Activated CD4-positive, alpha-beta T cell treated with anti-CD3 and anti-CD28 coated beads, Interleukin-2, amount 50 U/mL, for 1 hour (primary cell): ENCODE measurements at regions not wholly inside any gene's neighbourhood (a gene's known extent, or its start where the extent isn't known, plus 50 kb on each side); places are given as distances from the start of the nearest gene placed in this dataset.

Experiments
- DNase-seq: peaks from one replicate; pipeline ENCODE4 v3.0.0-alpha.2; 2020

DNA sequence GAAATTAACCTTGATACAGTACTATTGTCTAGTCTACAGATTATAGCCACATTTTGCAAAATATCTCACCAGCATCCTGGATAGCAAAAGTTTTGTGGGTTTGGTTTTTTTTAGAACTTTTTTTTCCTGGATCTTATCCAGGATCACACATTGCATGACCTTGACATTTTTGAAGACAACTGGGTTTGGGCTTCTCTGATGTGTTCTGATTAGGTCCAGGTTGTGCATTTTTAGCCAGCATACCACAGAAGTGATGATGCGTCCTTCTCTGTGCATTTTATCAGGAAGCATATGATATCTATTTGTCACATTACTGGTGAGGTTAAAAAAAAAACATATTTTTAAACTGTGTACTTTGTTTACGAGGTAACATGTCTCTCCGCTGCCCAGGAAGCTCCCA is 221.0 kb upstream of the OSR1 start:
- DNase-seq = no peak

GRCh38 chr2:19577723-19578122 is 219.3 kb upstream of the OSR1 start:
- DNase-seq = no peak

DNA sequence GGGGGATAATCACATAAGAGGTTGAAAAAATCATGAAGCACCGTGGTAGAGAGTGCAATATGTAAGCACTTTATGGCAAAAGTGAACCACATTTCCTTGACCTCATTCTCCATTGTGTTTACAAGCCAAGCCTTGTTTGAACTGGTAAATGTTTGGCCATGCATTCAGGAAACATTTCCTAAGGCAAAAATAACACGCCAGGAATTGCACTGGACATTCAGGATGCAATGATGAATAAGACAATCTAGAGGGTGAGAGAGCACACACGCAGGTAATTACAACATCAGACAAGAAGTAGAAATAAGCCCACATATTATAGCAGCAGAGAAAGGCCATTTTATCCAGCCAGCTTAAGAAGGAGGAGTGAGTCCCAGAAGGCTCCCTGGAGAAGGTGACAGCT is 218.0 kb upstream of the OSR1 start:
- DNase-seq = no peak

DNA sequence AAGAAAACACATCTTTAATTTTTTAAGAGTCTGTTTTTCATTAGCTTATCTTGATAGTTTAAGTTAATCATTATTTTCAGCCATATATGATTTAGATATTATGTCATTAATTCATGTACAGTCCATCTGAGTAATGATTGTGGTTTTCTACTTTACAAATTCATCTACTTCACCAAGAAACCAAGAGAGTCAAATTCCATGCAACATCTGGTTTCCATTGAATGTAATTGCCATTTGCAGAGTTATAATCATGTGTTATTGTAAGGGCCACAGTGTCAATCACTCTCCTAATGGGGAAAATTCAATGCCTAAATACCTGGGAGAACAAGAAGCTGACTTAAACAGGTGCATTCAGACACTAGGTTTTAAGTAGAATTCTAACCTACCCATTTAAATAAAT is 217.2 kb upstream of the OSR1 start:
- DNase-seq = no peak

DNA sequence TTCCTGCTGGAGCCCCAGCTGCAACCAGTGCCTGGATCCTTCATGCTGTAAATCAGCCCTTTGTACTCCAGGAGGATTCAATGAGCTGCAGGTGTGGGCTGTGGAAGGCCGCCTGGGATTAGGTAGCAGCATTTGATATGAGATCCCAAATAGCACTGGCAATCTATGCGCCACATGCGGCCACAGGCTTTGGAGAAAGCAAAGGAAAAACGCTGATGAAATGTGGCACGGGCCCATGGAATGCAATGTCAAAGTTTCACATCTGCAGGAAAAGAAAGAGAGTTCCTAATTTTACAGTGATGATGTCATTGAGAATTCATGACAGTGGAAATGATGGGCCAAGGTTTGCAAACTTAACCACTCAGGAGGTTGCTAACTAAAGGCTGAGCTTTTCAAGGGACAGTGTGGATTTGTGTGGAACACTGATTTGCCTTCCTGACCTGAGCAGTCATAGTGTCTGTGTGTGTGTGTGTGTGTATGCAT is 216.4 kb upstream of the OSR1 start:
- no peak for DNase-seq

GRCh38 chr2:19573784-19574183 is 215.4 kb upstream of the OSR1 start:
- DNase-seq = no peak

DNA sequence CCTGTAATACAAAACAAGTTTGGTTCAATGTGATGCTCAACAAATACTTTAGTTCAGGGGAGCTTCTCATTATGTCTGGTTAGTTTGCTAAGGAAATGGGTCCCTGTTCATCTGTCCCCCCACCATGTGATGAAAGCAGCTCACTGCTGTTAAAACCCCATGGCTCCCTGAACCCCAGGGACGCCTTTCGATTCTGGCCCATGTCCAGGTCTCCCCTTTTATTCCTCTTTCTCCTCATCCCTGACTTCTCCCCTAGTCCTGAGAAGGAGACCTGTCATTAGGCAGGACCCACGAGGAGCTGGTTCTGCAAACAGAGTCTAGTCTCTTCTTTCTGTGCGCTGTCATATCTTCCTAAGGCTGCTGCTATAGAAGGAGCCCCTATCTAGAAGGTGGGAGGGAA is 213.3 kb upstream of the OSR1 start:
- DNase-seq = no peak

- no peak for DNase-seq
Measured at GRCh38 chr2:19569300-19569791, 210.9 kb upstream of the OSR1 start.

DNA sequence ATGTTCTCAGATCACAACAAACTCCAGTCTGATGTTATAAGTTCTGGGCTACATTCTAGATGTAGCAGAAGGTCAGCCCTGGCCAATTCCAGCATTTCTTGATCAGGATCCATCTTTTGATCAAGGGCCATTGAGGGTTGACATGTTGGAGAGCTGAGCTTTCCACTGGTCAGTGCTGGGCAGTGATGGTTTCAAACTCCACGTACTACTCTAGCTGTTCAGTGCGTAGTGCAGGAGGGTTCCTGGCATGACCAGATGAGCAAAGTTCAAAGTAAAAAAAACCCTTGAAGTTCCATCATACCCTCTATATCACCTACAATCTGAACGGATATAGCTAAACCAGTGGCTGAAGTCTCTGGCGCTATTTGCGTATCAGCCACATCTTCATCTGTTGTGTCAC is 210.4 kb upstream of the OSR1 start:
- no peak for DNase-seq

DNA sequence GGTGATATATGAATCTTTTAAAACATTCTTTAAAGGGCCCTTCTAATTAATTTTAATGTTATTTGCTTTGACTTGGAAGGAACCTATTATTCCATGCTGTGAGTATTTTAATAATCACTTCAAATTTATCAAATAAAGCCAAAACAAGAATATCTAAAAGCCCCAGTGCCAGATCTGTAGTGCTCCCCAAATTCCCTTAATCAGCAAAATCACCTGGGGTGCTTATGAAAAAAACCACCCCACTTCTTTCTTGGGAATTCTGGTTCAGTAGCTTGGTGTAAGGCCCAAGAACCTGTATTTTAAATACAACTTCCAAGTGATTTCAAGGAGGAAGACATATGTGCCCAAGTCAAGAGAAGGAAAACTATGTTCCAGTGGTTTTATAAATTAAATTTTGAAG is 202.4 kb upstream of the OSR1 start:
- no peak for DNase-seq

- DNase-seq = peak; percentile 4
Measured at GRCh38 chr2:19559596-19560240, 201.3 kb upstream of the OSR1 start.

GRCh38 chr2:19556648-19557047 is 198.2 kb upstream of the OSR1 start:
- no peak for DNase-seq

DNA sequence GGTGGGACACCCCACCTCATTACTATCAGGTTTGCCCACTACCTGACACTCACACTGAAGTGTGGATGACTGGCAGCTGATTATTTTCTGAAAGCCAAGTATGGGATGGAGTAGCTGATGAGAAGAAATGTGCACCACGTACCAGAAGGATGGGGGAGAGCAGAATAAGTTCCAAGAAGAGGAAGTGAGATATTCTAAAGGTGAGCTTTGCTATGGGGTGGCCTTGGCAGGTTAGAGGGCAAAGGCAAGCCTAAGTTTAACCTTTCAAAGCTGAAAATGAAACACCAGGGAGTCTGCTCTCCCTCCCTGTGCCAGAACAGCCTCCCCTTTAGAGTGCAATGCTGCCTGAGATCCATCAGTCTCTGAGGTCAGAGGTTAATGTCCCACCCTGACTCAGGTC is 196.1 kb upstream of the OSR1 start:
- DNase-seq = no peak

- no peak for DNase-seq
Measured at GRCh38 chr2:19552270-19552669, 193.8 kb upstream of the OSR1 start.

DNA sequence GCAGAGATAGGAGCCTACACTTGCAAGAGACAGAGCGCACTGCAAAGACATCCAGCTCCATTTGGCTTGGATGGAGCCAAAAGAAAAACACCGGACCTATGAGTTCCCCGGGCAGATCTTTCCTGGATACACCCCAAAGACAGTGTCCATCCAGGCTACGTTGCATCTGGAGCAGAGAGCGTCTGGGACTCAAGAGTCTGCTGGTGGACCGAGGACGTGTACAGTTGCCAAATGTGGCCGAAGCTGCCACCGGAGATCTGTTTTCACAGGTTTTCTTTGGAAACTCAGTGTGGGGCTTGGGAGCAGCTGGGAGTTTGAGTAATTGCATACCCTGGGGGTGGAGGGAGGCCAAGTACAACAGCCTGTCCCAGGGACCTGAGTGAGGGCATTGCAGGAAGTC is 192.3 kb upstream of the OSR1 start:
- no peak for DNase-seq

DNA sequence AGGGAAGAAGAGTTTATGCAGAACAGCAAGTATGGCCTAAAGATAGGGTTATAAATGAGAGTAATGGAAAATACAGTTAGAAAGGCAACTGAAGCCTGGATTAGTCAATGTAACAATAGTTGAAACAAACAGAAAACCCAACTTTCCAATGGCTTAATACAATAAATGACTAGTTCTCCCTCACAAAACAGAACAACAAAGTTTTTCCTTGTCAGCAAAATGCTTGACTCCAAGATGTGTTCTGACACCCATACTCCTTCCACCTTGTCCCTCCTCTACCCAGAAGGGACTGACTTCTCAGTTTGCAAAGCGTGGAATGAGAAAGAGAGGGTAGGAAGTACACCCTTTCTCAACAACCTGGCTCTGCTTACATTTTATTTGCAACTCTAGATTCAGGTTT is 191.4 kb upstream of the OSR1 start:
- DNase-seq = no peak

- no peak for DNase-seq
Measured at GRCh38 chr2:19548116-19548515, 189.7 kb upstream of the OSR1 start.

DNA sequence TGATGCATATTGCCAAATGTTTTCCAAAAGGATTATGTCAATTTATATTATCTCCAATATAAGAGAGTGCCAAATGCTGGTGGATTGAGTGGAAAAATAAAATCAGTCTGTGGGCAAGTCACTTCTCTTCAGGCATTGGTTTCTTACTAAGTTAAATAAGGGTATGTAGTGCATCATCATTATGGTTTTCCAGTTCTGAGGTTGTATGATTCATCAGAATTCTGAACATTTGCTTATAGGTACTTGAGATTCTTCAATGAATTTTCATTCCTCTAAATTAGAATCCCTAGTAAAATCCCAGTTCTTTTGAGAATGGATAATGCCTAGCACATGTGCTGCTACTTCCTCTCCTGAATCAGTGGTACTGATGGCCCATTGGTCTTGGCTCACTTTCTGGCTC is 188.9 kb upstream of the OSR1 start:
- no peak for DNase-seq

DNA sequence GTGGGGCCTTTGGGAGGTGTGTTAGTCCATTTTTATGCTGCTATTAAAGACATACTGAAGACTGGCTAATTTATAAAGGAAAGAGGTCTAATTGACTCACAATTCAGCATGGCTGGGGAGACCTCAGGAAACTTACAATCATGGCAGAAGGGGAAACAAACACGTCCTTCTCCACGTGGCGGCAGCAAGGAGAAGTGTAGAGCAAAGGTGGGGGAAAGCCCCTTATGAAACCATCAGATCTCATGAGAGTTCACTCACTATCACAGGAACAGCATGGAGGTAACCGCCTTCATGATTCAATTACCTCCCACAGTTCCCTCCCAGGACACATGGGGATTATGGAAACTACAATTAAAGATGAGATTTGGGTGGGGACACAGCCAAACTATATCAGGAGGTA is 187.1 kb upstream of the OSR1 start:
- DNase-seq = no peak

GRCh38 chr2:19543663-19544383 is 185.4 kb upstream of the OSR1 start:
- no peak for DNase-seq

GRCh38 chr2:19542796-19543662 is 184.6 kb upstream of the OSR1 start:
- DNase-seq = no peak

- DNase-seq = no peak
Measured at GRCh38 chr2:19541884-19542283, 183.5 kb upstream of the OSR1 start.

GRCh38 chr2:19540739-19541525 is 182.5 kb upstream of the OSR1 start:
- DNase-seq = no peak
